H1 (cell line): ENCODE measurements at regions not wholly inside any gene's neighbourhood (a gene's known extent, or its start where the extent isn't known, plus 50 kb on each side); places are given as distances from the start of the nearest gene placed in this dataset.

Experiments used
- CTCF ChIA-PET: fragments of 300-600 bp; sonication (Branson Sonifier 250); formaldehyde crosslinking; loops from one replicate; lab custom pipeline; 2021; ENCODE audit not compliant: partially characterized antibody; lab: Charles Lee
- POLR2A ChIA-PET: fragments of 300-600 bp; sonication (Branson Sonifier 250); formaldehyde crosslinking; loops from one replicate; lab custom pipeline; 2021; ENCODE audit warnings: inconsistent platforms; ENCODE audit not compliant: partially characterized antibody; lab: Charles Lee
- DNase-seq, 2 experiments: peaks; one replicate each; pipeline versions ENCODE4 v3.0.0 to v3.0.0-alpha.2; 2010 to 2022; ENCODE audit warnings: low spot score in 2 of 2, low read depth in 1 of 2, mixed read lengths in 1 of 2
- FAIRE-seq: peaks from 2 replicates; lab custom pipeline; 2011; peaks lifted over from hg19 to GRCh38; lab: Jason Lieb, UNC
- H2AFZ ChIP-seq: 2 replicates; pipeline ENCODE4 v1.8.1; 2012; ENCODE audit warnings: low read length, inconsistent platforms
- H2AK5ac ChIP-seq: 2 replicates; pipeline ENCODE4 v1.6.1; 2013; ENCODE audit warnings: low read depth, low read length
- H2BK120ac ChIP-seq: replicated peaks from 2 replicates; pipeline ENCODE3; 2013; ENCODE audit warnings: low read depth, low read length, inconsistent platforms
- H2BK12ac ChIP-seq: 2 replicates; pipeline ENCODE4 v1.6.1; 2013; ENCODE audit warnings: low read depth, low read length
- H2BK15ac ChIP-seq: 2 replicates; pipeline ENCODE4 v1.6.1; 2013; ENCODE audit warnings: low read length
- H2BK20ac ChIP-seq: 2 replicates; pipeline ENCODE4 v1.6.1; 2013; ENCODE audit warnings: low read length
- H2BK5ac ChIP-seq: 2 replicates; pipeline ENCODE4 v1.6.1; 2013; ENCODE audit warnings: low read depth, low read length
- H3K14ac ChIP-seq: 2 replicates; pipeline ENCODE4 v1.6.1; 2013; ENCODE audit warnings: inconsistent platforms; ENCODE audit not compliant: insufficient read length
- H3K18ac ChIP-seq: 2 replicates; pipeline ENCODE4 v1.6.1; 2013; ENCODE audit warnings: low read length; ENCODE audit errors: extremely low read depth
- H3K23ac ChIP-seq: 2 replicates; pipeline ENCODE4 v1.6.1; 2013; ENCODE audit warnings: inconsistent platforms; ENCODE audit not compliant: insufficient read length
- H3K23me2 ChIP-seq: 2 replicates; pipeline ENCODE4 v1.6.1; 2013; ENCODE audit warnings: low read depth, low read length
- H3K27ac ChIP-seq: 2 replicates; pipeline ENCODE4 v1.6.1; 2011; ENCODE audit warnings: low read depth, low read length, inconsistent platforms
- H3K27me3 ChIP-seq, 4 experiments: replicated peaks in 1 of 4; 1 replicate in 1 of 4; 2 replicates in 3 of 4; pipeline versions ENCODE4 v1.6.1 to v1.8.1; 2011 to 2013; ENCODE audit warnings: low read length in 3 of 4, mild to moderate bottlenecking in 3 of 4, inconsistent platforms in 2 of 4, mixed read lengths in 2 of 4, moderate library complexity in 1 of 4; ENCODE audit not compliant: control insufficient read depth in 3 of 4, insufficient read depth in 3 of 4; ENCODE audit errors: extremely low read depth in 1 of 4
- H3K36me3 ChIP-seq, 4 experiments: 2 replicates each; pipeline versions ENCODE4 v1.6.1 to v1.8.1; 2011 to 2013; ENCODE audit warnings: mild to moderate bottlenecking in 4 of 4, low read length in 3 of 4, moderate library complexity in 2 of 4, control low read depth in 1 of 4, inconsistent platforms in 1 of 4; ENCODE audit not compliant: insufficient read depth in 4 of 4, control insufficient read depth in 2 of 4
- H3K4ac ChIP-seq: replicated peaks from 2 replicates; pipeline ENCODE3; 2013; ENCODE audit warnings: low read length, low read depth, mixed read lengths, inconsistent platforms; ENCODE audit not compliant: insufficient read length
- H3K4me1 ChIP-seq, 4 experiments: replicated peaks in 1 of 4; 1 replicate in 1 of 4; 2 replicates in 3 of 4; pipeline versions ENCODE4 v1.6.1 to v1.8.1; 2011 to 2013; ENCODE audit warnings: low read length in 3 of 4, inconsistent platforms in 2 of 4, mixed read lengths in 1 of 4; ENCODE audit not compliant: insufficient read depth in 4 of 4, control insufficient read depth in 3 of 4
- H3K4me2 ChIP-seq, 2 experiments: 2 replicates each; pipeline versions ENCODE4 v1.6.1 to v1.8.1; 2011 to 2013; ENCODE audit warnings: low read depth in 2 of 2, low read length in 2 of 2, control low read depth in 1 of 2, inconsistent platforms in 1 of 2, mild to moderate bottlenecking in 1 of 2; ENCODE audit not compliant: insufficient read depth in 1 of 2
- H3K4me3 ChIP-seq, 4 experiments: fragments of 200-600, 300-600 bp in 1 of 4; sonication (generic), shearing (Covaris generic), sonication (Bioruptor Twin) in 1 of 4; 2 replicates each; pipeline versions ENCODE4 v1.5.1 to v1.8.1; 2011 to 2016; ENCODE audit warnings: low read length in 4 of 4, low read depth in 3 of 4, control low read depth in 2 of 4, inconsistent platforms in 2 of 4, mild to moderate bottlenecking in 2 of 4, mixed read lengths in 1 of 4, moderate library complexity in 1 of 4; ENCODE audit not compliant: insufficient read depth in 2 of 4; ENCODE audit errors: extremely low read depth in 1 of 4
- H3K56ac ChIP-seq: replicated peaks from 2 replicates; pipeline ENCODE3; 2013; ENCODE audit warnings: low read depth, mild to moderate bottlenecking, mixed read lengths, low read length, inconsistent platforms; ENCODE audit not compliant: insufficient read length
- H3K79me1 ChIP-seq: 2 replicates; pipeline ENCODE4 v1.6.1; 2013; ENCODE audit warnings: low read depth, low read length, control low read depth
- H3K79me2 ChIP-seq, 2 experiments: 2 replicates each; pipeline versions ENCODE4 v1.6.1 to v1.8.1; 2012 to 2013; ENCODE audit warnings: low read length in 2 of 2, mild to moderate bottlenecking in 2 of 2, inconsistent platforms in 1 of 2; ENCODE audit not compliant: insufficient read depth in 2 of 2, control insufficient read depth in 1 of 2
- H3K9ac ChIP-seq, 4 experiments: replicated peaks in 1 of 4; 1 replicate in 1 of 4; 2 replicates in 3 of 4; pipeline versions ENCODE4 v1.6.1 to v1.8.1; 2011 to 2013; ENCODE audit warnings: low read depth in 3 of 4, low read length in 3 of 4, control low read depth in 2 of 4, mild to moderate bottlenecking in 2 of 4, moderate library complexity in 2 of 4, inconsistent platforms in 1 of 4; ENCODE audit errors: extremely low read depth in 1 of 4
- H3K9me3 ChIP-seq, 2 experiments: 2 replicates each; pipeline versions ENCODE4 v1.6.1 to v1.8.1; 2012 to 2013; ENCODE audit warnings: mild to moderate bottlenecking in 2 of 2, moderate library complexity in 2 of 2, control low read depth in 1 of 2, inconsistent platforms in 1 of 2, low read depth in 1 of 2, low read length in 1 of 2, mixed read lengths in 1 of 2; ENCODE audit not compliant: insufficient read depth in 2 of 2
- H4K20me1 ChIP-seq, 2 experiments: replicated peaks in 1 of 2; 2 replicates each; pipeline versions ENCODE3 to v1.8.1; 2011 to 2013; ENCODE audit warnings: inconsistent platforms in 2 of 2, low read length in 2 of 2, mild to moderate bottlenecking in 1 of 2; ENCODE audit not compliant: insufficient read depth in 2 of 2, control insufficient read depth in 1 of 2
- H4K5ac ChIP-seq: 2 replicates; pipeline ENCODE4 v1.6.1; 2013; ENCODE audit warnings: low read length, low read depth, mixed read lengths, inconsistent platforms; ENCODE audit not compliant: insufficient read length
- H4K8ac ChIP-seq: 2 replicates; pipeline ENCODE4 v1.8.0; 2013; ENCODE audit warnings: mild to moderate bottlenecking, moderate library complexity, low read length, inconsistent platforms; ENCODE audit not compliant: insufficient read depth; ENCODE audit errors: extremely low read depth
- H4K91ac ChIP-seq: replicated peaks from 2 replicates; pipeline ENCODE3; 2013; ENCODE audit warnings: low read length, mixed read lengths, inconsistent platforms; ENCODE audit not compliant: insufficient read length
- CHD1 ChIP-seq: IDR thresholded peaks from 2 replicates; pipeline ENCODE4 v1.6.1; 2012; ENCODE audit warnings: low read depth, low read length, improper control_type of control experiment
- EZH2 ChIP-seq: fragments of 200-600 bp; sonication (generic); IDR thresholded peaks from 2 replicates; pipeline ENCODE4 v1.7.1; 2012; ENCODE audit warnings: low read depth, mild to moderate bottlenecking, moderate library complexity, low read length, inconsistent platforms; ENCODE audit not compliant: severe bottlenecking
- GABPA ChIP-seq: IDR thresholded peaks from 2 replicates; pipeline ENCODE4 v1.6.1; 2011; ENCODE audit warnings: mild to moderate bottlenecking, low read length, moderate library complexity, borderline replicate concordance; ENCODE audit not compliant: insufficient read depth
- HDAC2 ChIP-seq, 2 experiments: fragments of 300-600 bp in 1 of 2; sonication (generic) in 1 of 2; IDR thresholded peaks; 2 replicates each; pipeline ENCODE4 v1.6.1; 2011 to 2012; ENCODE audit warnings: low read depth in 2 of 2, low read length in 2 of 2, mild to moderate bottlenecking in 2 of 2, moderate library complexity in 2 of 2, borderline replicate concordance in 1 of 2, inconsistent platforms in 1 of 2
- SIX5 ChIP-seq: IDR thresholded peaks from 2 replicates; pipeline ENCODE4 v1.6.1; 2011; ENCODE audit warnings: mild to moderate bottlenecking, low read depth, low read length
- TBP ChIP-seq: IDR thresholded peaks from 2 replicates; pipeline ENCODE4 v1.6.1; 2011; ENCODE audit warnings: low read depth, low read length, improper control_type of control experiment
- TCF12 ChIP-seq: IDR thresholded peaks from 2 replicates; pipeline ENCODE4 v1.6.1; 2011; ENCODE audit warnings: low read depth, mild to moderate bottlenecking, low read length
- YY1 ChIP-seq: IDR thresholded peaks from 2 replicates; pipeline ENCODE4 v1.6.1; 2011; ENCODE audit warnings: low read depth, mild to moderate bottlenecking, low read length
- WGBS, 2 experiments: shearing (Covaris generic) in 1 of 2; methylation state at CpG; one replicate each; pipeline versions ENCODE4 v1.1.6 to v1.1.7; 2013 to 2015; ENCODE audit warnings: low lambda C conversion rate in 2 of 2, mixed read lengths in 2 of 2, inconsistent platforms in 1 of 2, low coverage in 1 of 2, missing lambda C conversion rate in 1 of 2; ENCODE audit not compliant: insufficient replicate concordance in 2 of 2, insufficient coverage in 1 of 2, insufficient read length in 1 of 2; ENCODE audit errors: extremely low coverage in 1 of 2, missing lambda C conversion rate in 1 of 2; 5-methylcytosine and 5-hydroxymethylcytosine counted together

DNA sequence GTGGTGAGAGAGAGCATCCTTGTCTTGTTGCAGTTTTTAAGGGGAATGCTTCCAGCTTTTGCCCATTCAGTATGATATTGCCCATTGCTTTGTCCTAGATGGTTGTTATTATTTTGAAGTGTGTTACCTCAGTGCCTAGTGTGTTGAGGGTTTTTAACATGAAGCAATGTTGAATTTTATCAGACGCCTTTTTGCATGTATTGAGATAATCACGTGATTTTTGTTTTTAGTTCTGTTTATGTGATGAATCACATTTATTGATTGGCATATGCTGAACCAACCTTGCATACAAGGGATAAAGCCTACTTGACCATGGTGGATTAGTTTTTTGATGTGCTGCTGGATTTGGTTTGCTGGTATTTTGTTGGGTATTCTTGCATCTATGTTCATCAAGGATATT lies 302.3 kb upstream of the G2E3 start:
- WGBS, 2 experiments, result 81% methylated on average over 2 of the region's 2 CpGs; no CpG with 5 or more reads in 1 of the 2 experiments
- H2BK12ac ChIP-seq, result no peak overlapping the region
- peaks cover 0 to 13% (median 0%) of the 10 kb centered on the region in 4 experiments; a peak in 2 of 7 replicates for H3K4me1 ChIP-seq
- no peak overlapping the region for H3K9ac ChIP-seq
- no peaks in the 10 kb centered on the region for H3K9me3 ChIP-seq
- H3K56ac ChIP-seq, result no peak overlapping the region
- no peak overlapping the region for H2BK20ac ChIP-seq
- no peak overlapping the region for H2BK5ac ChIP-seq
- H2AK5ac ChIP-seq, result no peak overlapping the region
- H3K4me3 ChIP-seq, result no peak overlapping the region
- H4K8ac ChIP-seq, result no peak overlapping the region
- H4K91ac ChIP-seq, result no peak overlapping the region
- no peak overlapping the region for H3K4ac ChIP-seq
- no peak overlapping the region for H2BK120ac ChIP-seq
- H3K4me2 ChIP-seq, result no peak overlapping the region
- no peaks in the 10 kb centered on the region for H3K79me2 ChIP-seq
- TF ChIP-seq CHD1 (no peak), EZH2 (no peak), TCF12 (no peak), SIX5 (no peak), HDAC2 (IDR thresholded peaks at IDR 0.05; ENCODE audit: borderline replicate concordance in 1 of 2, low read depth in 2 of 2, low read length in 2 of 2) (no peak), GABPA (no peak), YY1 (no peak), TBP (no peak)
- ChIA-PET CTCF (interaction anchor here (0.7 to 2.9 kb wide), 4 partner anchors 12 to 1655 kb away, joined by 3 to 20 read pairs (median 4); no protein-coding TSS in a partner anchor), POLR2A (no interaction called here)
- DNase-seq (no peak), FAIRE-seq (no peak)
- no peaks in the 10 kb centered on the region for H3K27me3 ChIP-seq
- H3K14ac ChIP-seq, result no peak overlapping the region
- H3K23me2 ChIP-seq, result no peaks in the 10 kb centered on the region; the same call in 1 of the 2 replicates
- H3K18ac ChIP-seq, result no peak overlapping the region
- H3K27ac ChIP-seq, result no peak overlapping the region
- H4K20me1 ChIP-seq, result no peaks in the 10 kb centered on the region
- H3K79me1 ChIP-seq, result no peaks in the 10 kb centered on the region
- no peak overlapping the region for H2AFZ ChIP-seq
- H4K5ac ChIP-seq, result no peak overlapping the region
- H3K23ac ChIP-seq, result no peak overlapping the region
- H3K36me3 ChIP-seq, result no peaks in the 10 kb centered on the region
- H2BK15ac ChIP-seq, result no peak overlapping the region
